NCI-H1092 (cell line): ENCODE measurements at regions not wholly inside any gene's neighbourhood (a gene's known extent, or its start where the extent isn't known, plus 50 kb on each side); places are given as distances from the start of the nearest gene placed in this dataset.

Source experiments
- DNase-seq: peaks from one replicate; lab custom pipeline; 2025; lab: John Stamatoyannopoulos, UW

- no peak for DNase-seq
Observed at GRCh38 chr22:47776329-47776728, 1013.9 kb downstream of the TBC1D22A start.

DNA sequence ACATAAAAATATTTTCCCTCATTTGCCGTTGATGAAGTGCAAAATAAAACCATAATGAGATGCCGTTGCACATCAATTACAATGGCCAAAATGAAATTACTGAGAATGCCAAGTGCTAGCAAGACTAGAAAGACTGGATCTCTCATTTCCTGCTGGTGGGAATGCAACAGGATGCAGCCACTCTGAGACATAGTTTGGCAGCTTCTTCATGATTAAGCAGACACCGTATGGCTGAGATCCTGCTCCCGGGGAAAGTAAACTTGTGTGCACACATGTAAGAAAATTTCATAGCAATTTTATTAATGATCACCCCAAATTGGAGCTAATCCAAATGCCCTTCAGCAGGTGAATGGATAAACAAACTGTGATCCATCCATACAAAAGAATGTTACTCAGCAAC lies 1013.2 kb downstream of the TBC1D22A start:
- DNase-seq, result no peak

DNA sequence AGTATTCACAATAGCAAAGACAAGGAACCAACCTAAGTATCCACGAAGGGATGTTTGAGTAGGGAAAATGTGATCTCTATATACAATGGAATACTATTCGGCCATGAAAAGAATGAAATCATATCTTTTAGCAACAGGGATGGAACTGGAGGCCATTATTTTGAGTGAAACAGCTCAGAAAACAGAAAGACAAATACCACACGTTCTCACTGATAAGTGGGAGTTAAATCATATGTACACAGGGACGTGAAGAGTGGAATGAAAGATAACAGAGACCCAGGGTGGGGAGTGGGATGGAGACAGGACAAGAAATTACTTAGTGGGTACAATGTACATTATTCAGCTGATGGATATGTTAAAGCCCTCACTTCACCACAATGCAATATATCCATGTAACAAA lies 1012.7 kb downstream of the TBC1D22A start:
- DNase-seq, result no peak

- DNase-seq, result no peak
Observed at GRCh38 chr22:47773635-47774034, 1011.2 kb downstream of the TBC1D22A start.

- DNase-seq, result no peak
Observed at GRCh38 chr22:47772864-47773263, 1010.4 kb downstream of the TBC1D22A start.

- no peak for DNase-seq
Observed at GRCh38 chr22:47769652-47770051, 1007.2 kb downstream of the TBC1D22A start.

DNA sequence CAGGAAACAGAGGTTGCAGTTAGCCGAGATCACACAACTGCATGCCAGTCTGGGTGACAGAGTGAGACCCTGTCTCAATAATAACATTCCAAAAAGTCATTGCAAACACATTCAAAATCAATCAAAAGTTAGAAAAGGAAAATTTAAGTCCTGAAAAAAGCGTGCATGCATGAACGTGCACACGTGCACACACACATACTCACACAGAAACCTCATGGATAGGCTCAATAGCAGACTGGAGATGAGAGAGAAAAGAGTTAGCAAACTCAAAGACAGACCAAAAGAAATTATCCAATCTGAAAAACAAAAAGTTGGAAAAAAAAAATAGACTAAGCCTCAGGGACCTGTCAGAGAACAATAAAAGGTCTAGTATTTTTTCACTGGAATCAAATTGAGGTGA lies 1005.6 kb downstream of the TBC1D22A start:
- DNase-seq, result no peak

GRCh38 chr22:47767403-47767802 lies 1005.0 kb downstream of the TBC1D22A start:
- DNase-seq, result no peak

GRCh38 chr22:47765757-47766156 lies 1003.3 kb downstream of the TBC1D22A start:
- DNase-seq, result no peak

DNA sequence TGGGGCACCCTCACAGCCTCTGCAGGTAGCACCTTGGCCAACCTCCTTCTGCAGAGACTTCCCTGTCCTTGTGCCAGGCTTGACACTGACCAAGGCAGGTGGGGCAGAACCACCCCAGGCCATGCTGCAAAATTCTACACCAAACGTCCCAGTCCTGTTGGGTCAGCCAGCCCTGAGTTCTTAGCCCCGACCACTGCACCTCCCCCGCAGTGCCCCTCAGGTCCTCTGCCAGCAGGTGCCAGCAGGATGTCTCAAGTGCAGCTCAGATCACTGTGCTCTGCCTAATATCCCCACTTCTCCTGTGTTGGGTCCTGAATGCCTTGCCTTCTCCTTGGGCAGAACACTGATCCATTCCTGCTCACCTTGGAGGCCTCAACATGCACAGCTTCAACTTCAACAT lies 999.7 kb downstream of the TBC1D22A start:
- no peak for DNase-seq

DNA sequence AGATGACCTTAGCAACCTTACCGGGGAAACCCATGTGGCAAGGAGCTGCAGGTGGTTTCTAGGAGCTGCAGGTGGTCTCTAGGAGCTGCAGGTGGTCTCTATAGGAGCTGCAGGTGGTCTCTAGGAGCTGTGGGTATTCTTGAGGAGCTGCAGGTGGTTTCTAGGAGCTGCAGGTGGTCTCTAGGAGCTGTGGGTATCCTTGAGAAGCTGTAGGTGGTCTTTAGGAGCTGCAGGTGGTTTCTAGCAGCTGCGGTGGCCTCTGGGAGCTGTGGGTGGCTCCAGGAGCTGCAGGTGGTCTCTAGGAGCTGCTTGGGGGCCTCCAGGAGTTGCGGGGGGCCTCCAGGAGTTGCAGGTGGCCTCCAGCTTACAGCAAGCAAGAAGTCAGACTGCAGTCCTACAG lies 997.5 kb downstream of the TBC1D22A start:
- no peak for DNase-seq

GRCh38 chr22:47757741-47758140 lies 995.3 kb downstream of the TBC1D22A start:
- no peak for DNase-seq

- no peak for DNase-seq
Observed at GRCh38 chr22:47750086-47750485, 987.6 kb downstream of the TBC1D22A start.

- DNase-seq, result no peak
Observed at GRCh38 chr22:47748957-47749356, 986.5 kb downstream of the TBC1D22A start.

DNA sequence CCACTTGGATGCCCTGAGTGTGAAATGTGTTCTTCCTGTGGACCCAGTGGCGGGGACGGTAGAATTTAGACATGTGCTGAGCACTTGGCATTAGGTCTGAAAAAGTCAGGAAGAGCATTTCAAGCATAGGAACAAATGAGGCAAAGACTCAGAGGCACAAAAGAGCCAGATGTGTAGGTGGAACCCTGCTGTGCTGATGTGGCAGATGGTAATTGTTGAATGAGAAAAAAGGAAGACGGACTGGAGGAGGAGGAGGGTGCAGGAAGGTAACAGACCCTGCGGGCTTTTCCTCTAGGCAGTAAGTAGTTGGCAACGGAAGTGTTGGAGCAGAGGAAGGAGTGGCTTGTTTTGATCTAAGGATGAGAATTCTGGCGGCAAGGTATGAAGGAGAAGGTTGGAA lies 985.8 kb downstream of the TBC1D22A start:
- no peak for DNase-seq

GRCh38 chr22:47740109-47740805 lies 977.8 kb downstream of the TBC1D22A start:
- DNase-seq, result no peak

DNA sequence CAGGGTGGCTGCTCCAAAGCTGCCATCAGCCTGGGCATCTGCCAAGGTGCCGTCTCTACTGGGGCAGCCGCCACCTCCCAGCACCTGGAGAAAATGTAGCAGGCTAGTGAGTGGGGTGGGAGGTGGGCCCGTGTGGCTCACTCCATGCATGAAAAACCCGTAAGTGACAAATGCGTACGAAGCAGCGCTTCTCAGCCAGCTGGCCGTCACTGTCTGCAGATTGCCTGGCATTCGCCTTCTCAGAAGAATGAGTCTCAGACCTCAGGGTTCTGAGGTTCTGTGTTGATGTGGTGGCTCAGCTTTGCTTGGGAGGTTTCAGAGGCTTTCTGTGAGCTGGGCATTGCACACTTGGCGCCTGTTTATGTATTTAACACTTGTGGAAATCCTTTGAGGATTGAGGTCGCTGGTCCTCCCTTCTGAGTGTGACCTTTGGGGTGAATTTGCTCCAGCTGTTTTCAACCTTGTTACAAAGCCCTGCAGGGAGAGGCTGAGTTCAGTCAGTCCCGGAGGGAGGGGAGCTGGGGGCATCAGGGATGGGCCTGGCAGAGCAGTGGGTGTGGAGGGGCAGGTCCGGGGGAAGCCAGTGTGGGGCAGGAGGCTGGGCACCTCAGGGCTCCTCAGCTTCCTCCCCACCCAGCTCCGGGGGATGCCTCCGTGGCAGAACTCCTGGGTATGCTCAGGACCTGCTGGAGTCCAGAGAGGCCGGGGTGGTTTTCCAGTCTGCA lies 977.0 kb downstream of the TBC1D22A start:
- DNase-seq, result no peak

DNA sequence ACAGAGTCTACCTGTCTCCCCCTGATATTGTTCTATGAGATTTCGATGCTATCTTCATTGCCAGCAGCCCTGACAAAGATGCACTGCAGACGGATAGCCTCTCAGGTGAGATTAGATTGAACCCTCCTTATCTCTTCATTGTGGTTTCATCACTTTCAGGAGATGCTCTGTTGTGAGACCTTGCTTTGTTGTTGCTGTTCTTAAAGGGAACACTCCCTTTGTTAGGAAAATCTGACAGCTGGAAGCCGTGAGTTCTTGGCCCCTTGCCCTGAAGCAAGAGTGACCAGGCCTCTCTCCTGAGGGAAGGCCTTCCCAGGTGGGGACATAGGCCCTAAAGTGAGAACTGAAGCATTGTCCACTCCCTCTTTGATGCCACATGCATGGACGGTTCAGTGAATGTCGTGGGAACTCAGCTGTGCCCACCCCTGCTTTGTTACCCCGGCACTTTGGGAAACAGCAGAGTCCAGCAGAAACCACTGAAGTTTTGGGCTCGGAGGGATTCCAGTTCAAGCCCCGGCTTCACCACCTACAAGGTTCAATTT lies 976.1 kb downstream of the TBC1D22A start:
- no peak for DNase-seq

- DNase-seq, result no peak
Observed at GRCh38 chr22:47736186-47737034, 974.0 kb downstream of the TBC1D22A start.

DNA sequence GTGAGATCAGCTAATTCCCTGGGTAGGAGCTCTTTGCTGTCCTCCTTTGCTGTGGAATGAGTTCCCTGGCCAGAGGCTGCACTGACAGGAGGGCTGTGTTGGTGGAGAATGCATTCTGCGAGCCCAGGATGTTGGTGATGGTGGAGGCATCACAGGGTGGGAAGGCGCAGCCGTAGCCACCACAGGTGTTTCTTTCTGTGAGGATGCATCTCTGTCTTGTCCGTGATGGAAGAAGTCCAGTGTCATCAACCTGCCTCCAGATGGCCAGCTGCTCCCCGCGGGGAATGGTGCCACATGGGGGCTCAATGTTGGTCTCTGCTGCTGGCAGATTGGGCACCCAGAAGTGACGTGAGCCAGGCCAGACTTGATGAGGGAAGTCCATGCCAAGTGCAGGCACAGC lies 972.1 kb downstream of the TBC1D22A start:
- DNase-seq, result no peak

GRCh38 chr22:47727641-47728040 lies 965.2 kb downstream of the TBC1D22A start:
- no peak for DNase-seq

GRCh38 chr22:47724751-47725150 lies 962.3 kb downstream of the TBC1D22A start:
- DNase-seq, result no peak

DNA sequence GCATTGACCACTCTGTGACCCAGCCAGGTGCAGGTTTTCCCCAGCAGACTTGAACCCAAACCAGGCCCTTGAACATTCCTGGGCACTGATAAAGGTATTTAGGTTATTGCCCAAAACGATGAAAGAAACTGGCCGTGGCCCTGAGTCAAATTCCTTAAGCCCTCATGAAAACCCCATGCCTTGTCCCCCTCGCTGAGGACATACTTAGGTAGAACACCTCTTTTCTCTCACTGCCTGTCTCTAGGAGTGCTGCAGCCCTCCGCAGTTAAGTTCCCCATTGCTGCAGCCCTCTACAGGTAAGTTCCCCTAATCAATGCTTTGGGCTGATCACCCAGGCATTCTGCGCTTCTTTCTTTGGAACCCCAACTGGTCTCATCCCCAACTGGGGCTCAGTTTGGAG lies 961.6 kb downstream of the TBC1D22A start:
- no peak for DNase-seq
